SIG-M5 (cell line): ENCODE measurements at regions not wholly inside any gene's neighbourhood (a gene's known extent, or its start where the extent isn't known, plus 50 kb on each side); places are given as distances from the start of the nearest gene placed in this dataset.

Experiments
- DNase-seq: peaks from one replicate; lab custom pipeline; 2025; lab: John Stamatoyannopoulos, UW

DNA sequence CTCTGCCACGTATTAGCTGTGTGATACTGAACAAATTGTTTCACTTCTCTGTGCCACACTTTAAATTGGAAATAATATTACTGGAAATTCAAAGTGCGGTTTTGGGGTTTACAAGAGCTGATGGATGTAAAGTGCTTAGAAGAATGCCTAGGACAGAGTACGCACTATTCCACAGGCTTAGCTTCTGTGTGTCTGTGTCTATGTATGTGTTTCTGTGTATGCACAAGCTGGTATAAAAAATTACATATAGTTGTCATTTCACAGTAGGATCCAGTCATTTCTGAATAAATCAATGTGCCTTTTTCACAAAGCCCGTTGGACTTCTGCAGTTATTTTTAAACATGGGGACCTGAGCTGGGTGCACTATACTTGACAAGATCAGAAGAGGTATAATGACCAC is 370.4 kb downstream of the TUSC7 start:
- no peak for DNase-seq

DNA sequence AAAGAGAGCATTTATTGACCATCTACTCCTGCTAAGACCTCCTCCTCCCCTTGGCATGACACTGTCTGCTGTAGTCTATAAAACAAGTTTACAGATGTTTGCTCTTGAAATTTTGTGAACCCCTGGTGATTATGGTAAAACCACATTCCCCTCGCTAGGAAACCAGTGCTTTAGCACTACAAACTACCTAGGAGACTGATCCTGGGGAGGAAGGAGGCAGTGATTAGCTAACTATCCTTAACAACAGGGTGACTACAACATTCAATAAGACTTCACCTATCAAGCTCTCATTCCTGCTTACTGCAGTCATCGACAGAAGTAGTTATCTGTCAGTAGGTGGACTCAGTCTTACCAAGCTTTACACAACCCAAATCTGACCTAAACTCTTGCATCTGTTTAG is 371.3 kb downstream of the TUSC7 start:
- DNase-seq, result no peak

DNA sequence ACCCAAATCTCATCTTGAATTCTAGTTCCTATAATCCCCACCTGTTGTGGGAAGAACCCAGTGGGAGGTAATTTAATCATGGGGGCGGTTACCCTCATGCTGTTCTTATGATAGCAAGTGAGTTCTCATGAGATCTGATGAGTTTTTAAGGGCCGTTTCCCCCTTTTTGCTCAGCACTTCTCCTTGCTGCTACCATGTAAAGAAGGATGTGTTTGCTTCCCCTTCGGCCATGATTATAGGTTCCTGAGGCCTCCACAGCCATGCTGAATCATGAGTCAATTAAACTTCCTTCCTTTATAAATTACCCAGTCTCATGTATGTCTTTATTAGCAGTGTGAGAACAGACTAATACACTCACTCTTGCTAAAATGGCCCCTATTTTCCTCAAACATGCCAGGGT is 374.7 kb downstream of the TUSC7 start:
- no peak for DNase-seq

DNA sequence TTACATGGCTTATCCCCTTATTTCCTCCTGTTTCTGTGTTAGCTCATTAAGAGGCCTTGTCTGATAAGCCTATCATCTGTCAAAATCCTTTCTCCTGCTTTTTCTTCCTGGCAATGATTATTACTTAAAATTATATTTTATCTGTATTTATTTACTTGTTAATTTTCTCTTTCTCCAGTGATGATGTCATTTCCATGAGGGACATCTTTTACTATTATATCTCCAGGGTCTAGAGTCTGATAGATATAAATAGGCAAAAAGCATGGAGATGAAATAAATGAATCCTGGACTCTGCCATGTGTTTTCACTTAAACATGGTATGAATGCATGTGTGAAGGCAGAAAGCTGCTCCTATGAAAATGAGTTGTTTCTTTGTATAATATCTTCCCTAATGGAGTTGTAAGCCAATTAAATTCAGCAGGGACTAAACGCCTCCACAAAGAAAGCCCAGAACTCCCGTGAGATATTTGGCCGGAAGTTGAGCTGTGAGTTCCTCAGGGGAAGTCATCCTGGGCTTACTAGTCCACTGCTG is 375.2 kb downstream of the TUSC7 start:
- DNase-seq, result no peak

DNA sequence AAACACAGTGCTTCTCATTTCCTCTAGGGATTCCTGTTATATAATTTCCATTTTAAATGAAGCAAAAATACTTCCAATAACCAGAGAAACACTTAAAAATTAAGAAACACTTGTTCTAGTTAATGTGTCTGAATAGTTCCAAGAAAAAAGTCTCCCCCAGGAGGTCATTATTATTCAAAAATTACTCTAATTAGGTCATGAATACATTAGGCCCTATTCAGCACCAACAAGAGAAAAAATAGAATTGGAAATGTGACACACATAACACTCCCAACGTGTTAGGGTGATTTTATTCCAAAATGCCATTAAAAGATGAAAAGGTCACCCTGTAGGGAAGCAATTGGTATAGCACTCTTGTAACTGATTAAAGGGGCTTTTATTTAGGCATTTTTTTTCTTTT is 382.1 kb downstream of the TUSC7 start:
- DNase-seq, result no peak

DNA sequence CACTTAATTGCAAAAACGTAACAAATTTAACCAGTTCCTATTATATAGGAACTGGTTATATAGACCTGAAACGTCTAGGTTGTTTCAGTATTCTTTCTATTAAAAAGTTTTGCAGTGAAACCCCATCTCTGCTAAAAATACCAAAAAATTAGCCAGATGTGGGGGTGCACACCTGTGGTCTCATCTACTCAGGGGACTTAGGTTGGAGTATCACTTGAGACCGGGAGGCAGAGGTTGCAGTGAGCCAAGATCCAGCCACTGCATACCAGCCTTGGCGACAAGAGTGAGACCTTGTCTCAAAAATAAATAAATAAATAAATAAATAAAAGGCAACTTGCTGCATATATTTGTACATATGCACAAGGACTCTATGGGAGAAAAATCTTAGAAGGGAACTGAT is 387.0 kb downstream of the TUSC7 start:
- DNase-seq, result no peak

DNA sequence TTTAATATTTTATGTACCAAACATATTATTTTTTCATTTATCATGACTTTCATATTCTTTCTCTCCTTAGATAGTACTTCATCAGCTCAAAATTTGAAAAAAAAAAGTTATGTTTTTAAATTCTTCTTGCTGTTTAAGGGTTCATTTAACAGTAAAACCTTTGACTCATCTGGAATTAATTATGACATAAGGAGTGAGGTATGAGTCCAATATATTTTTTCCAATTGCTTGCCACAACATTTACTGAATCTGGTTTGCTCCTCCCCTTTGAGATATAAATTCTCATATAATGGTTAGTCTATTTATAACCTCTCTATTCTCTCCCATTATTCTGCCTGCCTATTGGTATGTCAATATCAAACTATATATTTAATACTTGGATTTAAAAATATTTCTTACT is 387.8 kb downstream of the TUSC7 start:
- DNase-seq, result no peak

DNA sequence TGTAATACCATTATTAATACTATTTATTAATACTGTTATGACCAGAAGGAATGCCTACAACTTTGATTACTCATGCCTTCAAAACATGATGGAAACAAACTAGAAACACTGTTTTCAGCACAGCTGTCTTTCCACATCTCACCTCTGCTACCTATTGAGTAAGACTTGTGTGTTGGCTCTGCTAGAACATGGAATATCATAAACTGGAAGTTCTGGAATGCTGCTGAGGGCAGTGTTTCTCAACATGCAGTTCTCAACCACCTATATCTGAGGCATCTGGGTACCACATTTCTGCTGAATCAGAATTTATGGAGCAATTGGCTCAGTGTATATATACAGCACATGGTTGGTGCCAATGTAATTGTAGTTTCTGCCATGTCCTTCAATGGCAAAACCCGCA is 392.1 kb downstream of the TUSC7 start:
- DNase-seq, result no peak

DNA sequence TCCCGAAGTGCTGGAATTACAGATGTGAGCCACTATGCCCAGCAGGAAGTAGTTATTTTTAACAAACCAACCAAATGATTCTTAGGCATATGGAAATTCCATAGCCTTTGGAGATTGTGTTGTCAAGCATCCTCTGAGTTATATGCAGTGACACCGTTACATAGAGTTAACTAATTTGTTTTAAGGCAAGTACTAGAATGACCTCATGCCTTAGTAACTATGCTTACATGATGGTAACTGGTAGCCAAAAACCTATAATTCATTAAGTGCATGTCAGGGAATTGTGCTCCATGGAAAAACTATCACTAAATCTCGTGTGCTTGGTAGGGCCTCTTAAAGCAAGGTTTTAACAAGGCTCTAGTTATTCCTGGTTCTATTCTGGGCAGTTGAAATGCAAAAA is 392.8 kb downstream of the TUSC7 start:
- no peak for DNase-seq

DNA sequence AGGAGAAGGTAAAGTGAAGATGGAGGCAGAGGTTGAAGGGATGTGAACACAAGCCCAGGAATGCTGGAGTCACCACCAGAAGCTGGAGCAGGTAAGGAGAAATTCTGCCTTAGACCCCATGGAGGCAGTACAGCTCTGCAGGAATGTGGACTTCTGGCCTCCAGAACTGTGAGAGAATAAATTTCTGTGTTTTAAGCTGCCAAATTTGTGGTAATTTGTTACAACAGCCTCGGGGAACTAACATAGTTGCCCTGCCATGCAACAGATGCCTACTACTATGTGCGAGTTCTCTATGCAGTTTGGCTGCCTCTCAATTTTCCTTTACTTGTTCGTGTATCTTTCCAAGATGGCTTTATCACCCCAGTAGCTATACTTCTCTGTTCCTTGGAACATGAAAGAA is 394.1 kb downstream of the TUSC7 start:
- no peak for DNase-seq

DNA sequence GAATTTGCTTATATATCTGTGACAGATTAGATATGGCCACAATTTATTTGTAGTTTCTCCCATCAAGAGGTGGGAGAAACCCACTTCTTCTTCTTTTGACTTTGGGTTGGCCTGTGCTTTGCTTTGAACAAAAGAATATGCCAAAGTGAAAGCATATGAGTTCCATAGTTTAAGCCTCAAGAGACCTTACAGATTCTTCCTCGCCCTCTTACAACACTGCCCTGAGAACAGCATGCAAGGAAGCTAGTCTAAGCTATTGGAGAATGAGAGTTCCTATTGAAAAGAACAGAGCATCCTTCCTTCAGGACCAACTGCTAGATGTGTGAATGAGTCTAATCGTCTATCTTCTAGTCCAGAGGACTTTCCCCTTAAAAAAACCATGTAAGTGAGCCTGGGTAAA is 394.8 kb downstream of the TUSC7 start:
- DNase-seq, result no peak

DNA sequence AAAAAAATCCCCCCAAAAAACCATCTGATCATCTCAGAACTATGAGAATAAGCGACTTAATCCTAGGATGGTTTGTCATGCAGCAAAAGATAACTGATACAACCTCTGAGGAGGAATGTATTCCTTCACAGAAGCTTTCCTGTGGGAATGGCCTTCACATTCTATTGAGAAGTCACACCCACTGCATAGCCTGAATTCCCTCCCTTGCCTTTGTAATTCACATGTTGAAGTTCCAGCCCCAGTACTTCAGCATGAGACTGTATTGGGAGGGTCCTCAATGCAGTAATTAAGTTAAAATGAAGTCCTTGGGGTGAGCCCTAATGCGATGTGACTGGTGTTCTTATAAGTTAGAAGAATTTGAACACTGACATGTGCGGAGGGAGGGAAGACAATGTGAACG is 395.2 kb downstream of the TUSC7 start:
- no peak for DNase-seq

DNA sequence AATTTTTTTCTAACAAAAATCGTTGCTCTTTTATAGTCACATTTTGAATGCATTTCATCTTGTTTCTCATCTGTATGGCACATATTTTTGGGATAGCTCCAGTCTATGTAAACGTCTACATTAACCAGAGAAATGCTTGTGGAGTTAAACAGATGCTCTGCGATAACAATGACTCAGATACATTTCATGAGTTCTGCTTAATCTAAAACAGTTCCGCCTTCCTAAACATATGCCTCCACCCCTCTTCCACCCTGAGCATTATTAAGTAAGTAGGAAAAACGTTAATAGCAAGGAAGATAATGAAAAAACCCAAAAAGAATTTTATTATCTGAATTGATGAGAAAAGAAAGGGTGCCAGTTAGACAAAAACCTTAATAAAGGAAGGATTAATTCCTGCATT is 396.1 kb downstream of the TUSC7 start:
- DNase-seq, result no peak

DNA sequence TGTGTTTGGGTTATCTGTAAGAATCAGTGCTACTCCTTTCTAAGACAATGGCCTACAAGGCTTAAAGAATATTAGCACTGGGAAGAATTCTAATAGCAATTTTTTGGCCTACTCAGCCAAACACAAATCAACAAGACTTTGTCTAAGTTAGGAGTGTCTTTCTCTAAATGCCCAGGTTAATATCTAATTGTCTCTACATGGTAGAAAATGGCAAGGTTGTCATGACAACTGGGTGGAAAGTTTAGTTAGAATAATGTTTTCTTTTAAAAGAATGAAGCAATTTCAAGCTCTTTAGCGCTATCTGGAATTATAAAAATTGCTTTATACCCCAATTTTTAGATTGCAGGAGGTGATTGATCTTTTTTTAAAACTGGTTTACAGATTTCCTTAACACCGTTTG is 396.8 kb downstream of the TUSC7 start:
- no peak for DNase-seq

DNA sequence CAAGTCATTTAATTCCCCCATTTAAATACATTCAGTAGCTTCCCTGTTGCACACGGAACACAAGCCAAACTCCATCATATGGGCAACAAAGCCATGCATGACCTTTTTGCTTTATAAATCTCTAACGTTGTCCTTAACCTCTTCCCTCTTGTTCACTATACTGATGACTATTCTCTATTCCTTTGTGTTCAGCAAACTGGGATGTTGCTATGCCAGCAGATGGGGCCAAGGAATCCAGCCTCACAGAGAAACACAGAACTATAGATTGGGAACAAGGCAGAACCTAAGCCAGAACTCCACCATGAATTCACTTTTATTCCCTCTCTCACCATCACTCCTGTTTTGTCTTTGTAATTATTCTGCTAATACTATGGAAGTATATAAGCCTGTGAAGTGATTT is 398.4 kb downstream of the TUSC7 start:
- DNase-seq, result no peak

DNA sequence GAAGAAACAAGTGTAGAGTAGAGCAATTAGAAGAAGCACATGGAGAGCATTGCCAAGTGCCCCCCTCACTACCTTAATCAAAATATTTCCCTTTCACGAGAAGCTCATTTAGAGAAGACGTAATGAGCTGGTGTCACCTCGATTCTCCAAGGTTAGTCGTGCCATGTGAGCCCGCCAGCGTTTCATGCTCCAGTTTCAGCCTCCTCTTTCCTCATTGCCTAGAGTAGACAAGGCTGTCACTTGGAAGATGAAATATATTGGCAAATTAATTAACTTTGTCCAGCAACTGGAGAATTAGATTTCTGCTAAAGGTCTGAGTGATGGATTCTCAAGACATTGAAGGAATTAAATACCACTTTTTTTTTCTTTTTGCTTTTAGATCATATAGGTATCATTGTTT is 399.6 kb downstream of the TUSC7 start:
- no peak for DNase-seq

DNA sequence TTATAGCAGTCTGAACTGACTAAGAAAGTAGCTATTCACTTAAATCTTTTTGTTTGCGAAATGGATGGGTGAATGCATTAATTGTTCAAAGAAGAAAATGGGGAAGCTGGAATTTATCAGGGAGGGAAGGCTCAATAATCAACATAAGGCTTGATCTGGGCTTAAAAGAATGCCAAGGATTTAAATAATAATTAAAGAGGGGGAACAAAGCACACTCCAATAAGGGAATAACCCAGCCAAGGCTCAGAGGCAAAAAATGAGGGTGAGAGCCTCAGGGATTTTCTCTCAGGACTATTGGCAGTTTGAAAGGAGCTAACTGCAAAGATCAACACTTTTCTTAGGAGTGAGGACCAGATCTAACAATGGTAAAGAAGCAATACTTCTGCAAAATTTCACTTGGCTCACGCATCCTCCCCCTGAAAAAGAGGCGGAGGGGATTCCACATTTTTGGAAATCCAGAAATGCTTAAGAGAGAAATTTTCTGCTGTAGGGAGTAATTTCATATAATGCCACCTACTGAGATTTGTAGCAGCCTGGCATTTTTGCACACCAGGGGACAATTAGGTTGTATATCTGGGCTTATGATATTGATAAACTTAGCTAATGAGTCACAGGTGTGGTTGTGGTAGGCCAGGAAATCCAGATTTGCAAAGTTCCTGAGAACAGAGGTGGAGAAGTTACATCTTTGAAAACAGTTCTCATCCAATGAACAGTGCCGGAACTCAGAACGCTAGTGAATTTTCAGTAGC is 405.1 kb downstream of the TUSC7 start:
- no peak for DNase-seq

DNA sequence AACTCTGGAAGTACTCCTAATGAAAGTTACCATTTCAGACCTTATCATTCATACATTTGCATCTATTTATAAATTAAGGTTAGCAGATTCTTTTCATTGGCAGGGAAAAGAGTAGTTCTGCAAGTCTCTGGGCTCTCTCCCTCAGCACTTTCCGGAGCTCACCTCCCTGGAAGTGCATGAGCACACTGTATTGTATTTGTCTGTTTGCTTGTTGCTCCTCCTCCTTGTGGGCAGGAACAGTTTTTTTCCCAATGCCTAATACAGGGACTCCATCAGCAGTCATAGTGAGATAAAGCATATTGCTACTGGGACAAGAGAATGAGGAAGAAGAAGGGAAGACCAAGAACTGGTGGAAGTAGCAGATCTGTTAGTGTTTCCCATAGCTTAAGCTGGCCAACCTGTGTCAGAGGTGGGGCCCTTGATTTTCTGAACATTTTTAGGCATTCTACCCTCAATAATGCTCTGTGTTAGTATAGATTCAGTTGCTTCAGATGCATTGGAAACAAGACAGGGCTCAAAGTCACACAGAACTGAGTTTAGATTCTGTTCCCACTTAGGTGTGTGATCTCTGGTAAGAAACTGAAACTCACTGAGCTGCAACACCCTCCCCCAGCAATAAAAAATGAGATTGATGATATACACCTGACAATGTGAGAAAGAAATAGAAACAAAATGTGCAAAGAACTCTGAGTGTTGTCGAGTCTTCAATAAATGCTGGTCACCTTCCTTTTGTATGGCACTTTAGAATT is 407.8 kb downstream of the TUSC7 start:
- DNase-seq, result no peak

DNA sequence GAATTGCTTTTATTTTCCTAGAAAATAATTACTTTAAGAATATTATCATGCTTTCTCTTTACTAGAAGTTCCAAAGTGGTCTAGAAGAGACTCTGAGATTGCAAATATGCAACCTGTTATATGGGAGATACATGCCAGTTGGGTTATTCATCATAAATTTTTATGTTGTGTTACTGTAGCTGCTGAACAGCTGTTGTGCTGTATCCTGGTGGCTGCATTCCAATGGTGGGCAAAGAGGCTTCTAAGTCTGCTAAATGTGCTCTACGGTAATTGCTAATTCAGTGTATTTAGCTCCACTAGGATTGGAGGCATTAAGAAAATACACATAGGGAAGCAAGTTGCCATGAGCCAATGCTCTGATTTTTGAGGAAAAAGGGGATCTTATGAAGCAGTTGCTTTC is 409.0 kb downstream of the TUSC7 start:
- no peak for DNase-seq

DNA sequence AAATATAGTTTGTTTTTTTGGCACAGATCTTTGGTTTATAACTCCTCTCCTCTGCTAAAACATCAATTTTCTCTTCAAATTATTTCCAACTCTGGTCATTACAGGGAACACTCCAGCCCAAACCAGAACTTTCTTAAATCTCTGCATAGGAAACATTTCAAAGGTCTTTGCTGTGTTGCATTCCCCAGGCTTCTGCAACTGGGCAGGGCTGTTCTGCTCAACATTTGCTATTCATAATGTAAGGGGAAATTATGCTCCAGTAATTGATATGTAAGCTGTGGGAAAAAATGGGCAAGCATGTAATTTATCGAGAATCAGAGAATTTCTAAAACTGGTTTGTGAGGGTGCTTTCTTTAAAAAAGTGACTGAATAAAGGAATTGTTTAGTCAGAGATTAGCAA is 410.4 kb downstream of the TUSC7 start:
- no peak for DNase-seq

DNA sequence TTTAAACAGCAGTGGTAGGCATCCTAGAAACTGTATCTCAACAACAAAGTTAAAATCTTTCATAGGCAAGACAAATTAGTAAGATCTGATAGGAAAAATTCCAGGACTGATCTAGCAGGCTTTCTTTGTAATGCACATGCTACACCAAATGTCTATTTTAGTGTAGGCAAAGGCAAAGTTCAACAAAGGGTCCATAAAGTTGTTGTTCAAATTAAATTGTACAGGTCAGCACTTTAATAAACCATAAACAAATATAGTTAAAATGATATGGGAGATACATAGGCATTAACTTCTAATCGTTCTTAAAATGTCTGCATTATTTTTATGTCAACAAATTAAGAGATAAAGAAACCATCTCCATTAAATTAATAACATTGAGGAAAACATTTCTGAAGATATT is 413.0 kb downstream of the TUSC7 start:
- DNase-seq, result no peak

DNA sequence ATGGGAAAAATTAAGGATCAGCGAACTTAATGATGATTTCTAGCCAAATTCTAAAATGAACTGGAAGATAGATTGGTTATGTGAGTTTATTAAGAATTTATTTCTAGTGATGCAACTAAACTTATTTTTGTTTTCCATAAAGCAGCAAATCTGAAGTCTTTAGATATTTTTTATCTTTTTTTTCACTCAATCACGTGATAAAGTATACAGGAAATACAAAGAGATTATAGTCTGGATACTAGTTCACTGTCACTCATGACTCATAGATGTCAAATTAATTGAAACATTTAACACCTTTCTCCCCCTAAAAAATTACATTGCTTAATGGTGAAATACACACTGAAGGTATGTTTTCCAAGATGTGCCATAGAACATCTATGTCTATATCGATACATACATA is 416.9 kb downstream of the TUSC7 start:
- DNase-seq, result no peak

DNA sequence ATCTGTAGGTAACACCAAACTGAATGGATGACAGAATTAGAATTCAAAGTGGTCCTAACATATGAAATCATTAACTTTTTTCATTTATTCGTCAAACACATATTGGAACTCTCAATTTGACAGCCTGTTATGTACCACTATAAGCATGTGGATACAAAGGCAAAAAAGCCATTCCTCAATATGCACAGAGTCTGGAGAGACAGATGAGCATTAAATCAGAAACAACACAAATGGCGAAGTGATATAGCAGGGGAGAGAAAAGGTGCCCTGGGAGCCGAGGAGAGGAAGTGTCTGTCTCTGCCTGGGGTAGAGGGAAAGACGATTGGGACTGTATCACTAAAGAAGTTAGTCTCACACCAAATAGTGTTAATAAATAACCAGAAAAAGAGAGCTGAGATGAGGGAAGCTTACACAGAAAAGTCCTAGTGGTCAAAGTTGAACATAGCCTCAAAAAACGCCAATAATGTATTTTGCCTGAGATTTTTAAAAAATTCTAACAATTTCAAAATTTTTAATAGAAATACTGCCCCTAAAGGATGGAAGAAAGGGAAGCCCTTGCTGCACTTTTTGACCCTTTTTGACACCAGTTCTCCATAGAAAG is 417.5 kb downstream of the TUSC7 start:
- no peak for DNase-seq
